Activated T-cell treated with anti-CD3 and anti-CD28 coated beads for 4 hours (primary cell): ENCODE measurements at regions not wholly inside any gene's neighbourhood (a gene's known extent, or its start where the extent isn't known, plus 50 kb on each side); places are given as distances from the start of the nearest gene placed in this dataset.
"Not testable (repeated sequence)": the region's sequence is repeated elsewhere in the genome, so short reads cannot be mapped to it uniquely, and the experiment has no call there.

ENCODE experiments used
- DNase-seq: peaks from one replicate; pipeline ENCODE4 v3.0.0-alpha.2; 2020

DNA sequence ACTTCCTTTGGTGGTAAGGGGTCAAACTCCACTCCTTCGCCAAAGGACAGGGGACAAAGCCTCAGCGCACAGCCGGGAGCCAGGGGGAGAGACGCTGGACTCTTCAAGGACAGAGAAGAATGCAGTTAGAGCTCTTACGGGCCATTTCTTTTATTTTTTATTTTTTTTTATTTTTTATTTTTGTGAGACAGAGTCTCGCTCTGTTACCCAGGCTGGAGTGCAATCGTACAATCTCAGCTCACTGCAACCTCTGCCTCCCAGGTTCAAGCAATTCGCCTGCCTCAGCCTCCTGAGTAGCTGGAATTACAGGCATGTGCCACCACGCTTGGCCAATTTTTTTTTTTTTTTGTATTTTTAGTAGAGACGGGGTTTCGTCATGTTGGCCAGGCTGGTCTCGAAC lies 93.2 kb upstream of the RPH3AL start, which contains the start of gene RFLNB:
Gene RFLNB, minus strand, starts transcription at position 101 of the 400 bp plus-strand sequence.
- not testable (repeated sequence) for DNase-seq

DNA sequence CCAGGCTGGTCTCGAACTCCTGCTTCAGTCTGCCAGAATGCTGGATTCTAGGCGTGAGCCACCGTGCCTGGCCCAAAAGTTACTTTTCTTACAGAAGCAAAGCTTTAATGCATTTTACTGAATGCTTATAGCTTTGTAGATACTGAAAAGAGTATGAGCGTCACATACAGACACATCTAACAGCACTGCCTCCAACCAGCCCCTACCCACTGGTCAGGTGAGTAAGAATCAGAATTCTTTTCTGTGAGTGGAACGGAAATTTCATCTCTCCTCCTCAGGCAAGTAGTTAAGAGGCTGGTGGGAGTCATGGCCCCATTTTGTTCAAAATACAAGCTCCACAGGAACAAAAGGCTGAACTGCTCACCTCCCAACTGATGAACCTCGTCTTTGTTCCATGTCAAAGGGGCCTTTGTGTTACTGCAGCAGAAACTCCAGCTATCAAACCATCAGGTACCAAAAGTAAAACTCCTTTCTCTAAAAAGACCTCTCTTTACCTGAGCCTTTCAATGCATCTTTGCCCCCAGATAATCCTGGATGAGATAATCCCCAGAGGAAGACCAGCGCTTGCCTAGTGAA lies 92.4 kb upstream of the RPH3AL start:
- DNase-seq, result no peak

DNA sequence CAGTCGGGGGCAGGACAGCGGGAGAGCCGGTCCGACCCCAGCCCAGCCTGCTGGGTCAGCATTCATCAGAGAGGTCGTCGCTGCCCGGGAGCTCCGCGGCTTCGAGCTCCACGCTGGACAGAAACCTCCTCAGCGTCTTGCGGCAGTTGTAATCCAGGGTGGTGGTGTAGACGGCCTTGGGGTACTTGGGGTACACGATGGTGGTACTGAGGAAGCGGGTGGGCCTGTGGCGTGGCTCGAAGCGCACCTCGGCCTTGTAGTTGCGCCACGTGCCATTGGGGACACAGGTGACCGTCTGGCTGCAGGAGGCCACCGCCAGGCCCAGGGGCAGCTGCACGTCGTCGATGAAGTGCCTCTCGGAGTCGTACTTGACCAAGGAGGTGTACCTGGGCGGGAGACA lies 90.5 kb upstream of the RPH3AL start:
- DNase-seq, result no peak

DNA sequence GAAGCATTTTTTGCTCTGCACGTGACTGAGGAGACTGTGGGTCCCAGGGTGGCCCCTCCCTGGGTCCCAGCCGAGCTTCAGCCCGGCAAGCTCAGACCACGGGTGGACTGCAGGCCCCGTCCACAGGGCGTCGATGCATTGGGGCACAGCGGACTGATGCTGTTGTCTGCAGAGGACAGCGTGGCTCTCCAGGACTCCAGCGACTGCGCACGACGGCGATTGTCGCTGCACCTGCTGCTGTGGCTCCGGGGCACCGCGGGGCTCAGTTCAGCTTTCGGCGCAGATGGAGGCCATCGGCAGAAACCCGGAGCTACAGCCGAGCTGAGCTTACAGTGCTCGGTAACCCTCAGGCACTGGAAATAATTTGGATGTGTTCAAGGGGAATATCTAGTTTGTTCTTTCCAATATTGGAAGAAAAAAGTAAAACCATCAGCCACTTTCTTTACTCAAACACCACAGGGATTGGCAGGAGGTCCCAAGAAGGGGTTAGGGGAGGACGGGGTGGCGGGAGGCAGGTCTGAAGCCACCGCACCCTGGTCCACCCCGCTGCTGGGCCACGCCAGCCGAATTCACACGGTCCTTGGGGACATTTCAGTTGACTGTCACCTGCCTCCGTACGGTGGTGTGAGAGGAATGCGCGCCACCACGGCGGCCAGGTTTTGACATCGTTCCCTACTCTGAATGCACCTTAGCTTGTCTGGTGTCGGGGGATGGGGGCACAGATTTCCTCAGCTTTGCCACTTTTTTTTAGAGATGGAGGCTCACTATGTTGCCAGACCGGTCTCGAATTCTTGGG lies 88.7 kb upstream of the RPH3AL start:
- no peak for DNase-seq

DNA sequence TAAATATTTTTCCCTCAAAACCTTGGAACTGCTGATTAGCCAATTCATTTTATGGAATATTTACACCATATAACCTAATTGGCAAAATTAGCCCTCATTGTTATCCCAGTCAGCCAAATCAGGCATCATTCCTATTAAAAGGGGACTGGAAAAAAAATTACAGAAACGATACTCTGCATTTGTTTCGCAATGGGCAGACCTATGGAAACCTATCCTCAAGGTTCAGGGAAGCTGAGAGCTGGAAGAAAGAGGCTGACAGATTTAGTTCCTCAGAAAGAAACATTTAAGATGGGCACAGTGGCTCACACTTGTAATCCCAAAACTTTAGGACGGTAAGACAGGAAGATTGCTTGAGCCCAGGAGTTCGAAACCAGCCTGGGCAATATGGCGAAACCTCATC lies 85.6 kb upstream of the RPH3AL start:
- no peak for DNase-seq

DNA sequence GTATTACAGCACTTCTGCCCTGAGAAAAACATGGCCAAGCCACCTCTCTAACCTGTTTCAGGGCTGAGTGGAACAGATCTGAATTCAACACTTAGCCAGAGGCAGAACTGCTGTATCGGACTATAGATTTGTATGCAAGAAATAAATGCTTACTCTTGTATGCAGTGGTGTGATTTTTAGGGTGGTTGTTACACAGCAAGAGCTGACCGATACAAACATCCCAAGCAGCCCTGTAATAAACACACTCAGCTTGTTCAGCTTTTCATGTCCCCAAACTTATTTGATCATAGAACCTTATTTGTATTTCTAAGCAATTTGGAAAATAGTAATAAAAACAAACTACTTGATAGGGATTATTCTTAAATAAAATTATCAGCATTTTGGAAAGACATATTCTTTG lies 84.9 kb upstream of the RPH3AL start:
- DNase-seq, result no peak

DNA sequence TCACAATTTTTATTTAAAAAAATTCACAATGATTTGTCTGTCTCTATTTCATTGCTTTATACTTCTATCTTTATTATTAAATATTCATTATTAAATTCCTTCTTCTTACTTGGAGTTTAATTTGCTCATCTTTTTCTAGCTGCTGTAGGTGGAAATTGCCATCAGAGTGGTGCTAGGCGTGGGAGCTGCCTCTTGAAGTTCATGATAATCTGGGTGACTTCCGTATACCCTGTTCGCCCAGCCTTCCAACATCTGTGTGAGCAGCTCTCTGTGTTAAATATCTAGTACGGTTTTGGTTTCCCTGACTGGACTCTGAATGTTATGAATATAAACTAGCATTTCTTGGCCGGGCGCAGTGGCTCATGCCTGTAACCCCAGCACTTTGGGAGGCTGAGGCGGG lies 84.0 kb upstream of the RPH3AL start:
- DNase-seq, result no peak

DNA sequence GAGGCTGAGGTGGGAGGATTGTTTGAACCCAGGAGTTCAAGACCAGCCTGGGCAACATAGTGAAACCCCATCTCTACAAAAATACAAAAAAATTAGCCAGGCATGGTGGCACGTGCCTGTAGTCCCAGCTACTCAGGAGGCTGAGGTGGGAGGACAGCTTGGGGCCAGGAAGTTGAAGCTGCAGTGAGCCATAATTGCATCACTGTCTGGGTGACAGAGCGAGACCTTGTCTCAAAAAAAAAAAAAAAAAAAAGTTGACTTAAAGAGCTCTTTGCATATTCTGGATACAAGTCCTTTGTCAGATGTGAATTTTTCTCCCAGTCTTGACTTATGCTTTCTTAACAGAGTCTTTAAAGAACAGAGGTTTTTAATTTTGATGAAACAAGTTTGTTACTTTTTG lies 79.9 kb upstream of the RPH3AL start:
- not testable (repeated sequence) for DNase-seq

DNA sequence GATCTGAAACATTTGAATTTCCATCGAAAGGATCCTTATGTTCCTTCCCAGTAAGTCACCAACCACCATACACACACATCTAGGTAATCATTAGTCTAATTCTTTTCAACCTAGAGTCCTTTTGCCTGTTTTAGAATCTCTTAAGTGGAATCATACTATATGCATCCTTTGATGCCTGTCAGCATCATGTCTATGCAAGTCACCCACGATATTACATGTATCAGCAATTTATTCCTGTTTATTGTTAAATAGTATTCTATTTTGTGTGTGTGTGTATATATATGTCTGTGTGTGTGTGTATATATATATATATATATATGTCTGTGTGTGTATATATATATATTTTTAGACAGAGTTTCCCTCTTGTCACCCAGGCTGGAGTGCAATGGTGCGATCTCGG lies 78.9 kb upstream of the RPH3AL start:
- no peak for DNase-seq

DNA sequence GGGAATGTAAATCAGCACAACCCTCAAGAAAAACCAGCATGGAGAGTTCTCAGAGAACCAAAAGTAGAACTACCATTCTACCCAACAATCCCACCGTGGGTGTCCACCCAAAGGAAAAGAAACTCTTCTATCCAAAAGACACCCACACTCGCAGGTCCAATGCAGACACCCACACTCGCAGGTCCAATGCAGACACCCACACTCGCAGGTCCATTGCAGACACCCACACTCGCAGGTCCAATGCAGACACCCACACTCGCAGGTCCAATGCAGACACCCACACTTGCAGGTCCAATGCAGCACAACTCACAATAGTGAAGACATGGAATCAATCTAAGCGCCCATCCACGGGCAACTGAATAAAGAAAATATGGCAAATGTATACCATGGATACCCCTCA lies 77.0 kb upstream of the RPH3AL start:
- no peak for DNase-seq

DNA sequence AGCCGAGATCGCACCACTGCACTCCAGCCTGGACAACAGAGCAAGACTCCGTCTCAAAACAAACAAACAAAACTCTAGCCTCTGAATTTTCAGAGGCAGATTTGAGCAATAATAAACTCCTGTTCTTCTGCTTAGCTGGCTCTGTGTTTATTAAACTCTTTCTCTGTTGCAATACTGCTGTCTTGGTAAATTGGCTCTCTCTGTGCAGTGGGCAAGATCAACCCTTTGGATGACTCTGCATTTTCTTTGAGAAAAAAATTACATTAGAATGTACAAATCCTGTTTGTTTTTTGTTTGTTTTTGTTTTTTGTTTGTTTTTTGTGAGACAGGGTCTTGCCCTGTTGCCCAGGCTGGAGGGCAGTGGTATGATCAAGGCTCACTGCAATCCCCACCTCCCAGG lies 75.8 kb upstream of the RPH3AL start:
- DNase-seq, result no peak

DNA sequence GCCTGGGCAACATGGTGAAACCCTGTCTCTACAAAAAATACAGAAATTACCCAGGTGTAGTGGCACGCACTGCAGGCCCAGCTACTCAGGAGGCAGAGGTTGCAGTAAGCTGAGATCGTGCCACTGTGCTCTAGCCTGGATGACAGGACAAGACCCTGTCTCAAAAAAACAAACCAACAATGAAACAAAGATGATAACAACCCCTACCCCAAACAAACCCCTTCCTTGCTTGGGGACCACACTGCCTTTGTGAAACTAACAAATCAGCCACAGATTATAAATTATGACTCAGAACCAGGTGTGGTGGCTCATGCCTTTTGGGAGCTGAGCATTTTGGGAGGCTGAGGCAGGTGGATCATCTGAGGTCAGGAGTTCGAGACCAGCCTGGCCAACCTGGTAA lies 75.3 kb upstream of the RPH3AL start:
- no peak for DNase-seq

DNA sequence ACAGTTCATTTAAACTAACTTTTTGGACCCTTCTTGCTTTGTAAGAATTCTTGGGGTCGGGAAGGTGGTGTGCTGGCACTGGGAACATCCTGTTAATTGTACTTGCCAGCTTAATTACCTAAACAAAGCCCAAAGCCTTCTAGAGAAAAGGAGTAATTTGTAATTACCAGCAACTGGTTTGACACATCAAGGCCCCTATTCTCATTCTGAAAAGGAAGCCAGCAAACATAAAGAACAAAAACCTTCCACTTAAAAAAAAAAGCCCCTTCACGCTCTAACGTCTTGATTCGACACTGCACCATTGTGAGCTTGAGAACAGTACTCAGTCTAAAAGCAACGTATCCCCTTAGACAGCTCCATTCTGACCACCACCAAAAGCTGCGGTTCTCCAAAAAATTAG lies 74.7 kb upstream of the RPH3AL start:
- DNase-seq, result no peak

DNA sequence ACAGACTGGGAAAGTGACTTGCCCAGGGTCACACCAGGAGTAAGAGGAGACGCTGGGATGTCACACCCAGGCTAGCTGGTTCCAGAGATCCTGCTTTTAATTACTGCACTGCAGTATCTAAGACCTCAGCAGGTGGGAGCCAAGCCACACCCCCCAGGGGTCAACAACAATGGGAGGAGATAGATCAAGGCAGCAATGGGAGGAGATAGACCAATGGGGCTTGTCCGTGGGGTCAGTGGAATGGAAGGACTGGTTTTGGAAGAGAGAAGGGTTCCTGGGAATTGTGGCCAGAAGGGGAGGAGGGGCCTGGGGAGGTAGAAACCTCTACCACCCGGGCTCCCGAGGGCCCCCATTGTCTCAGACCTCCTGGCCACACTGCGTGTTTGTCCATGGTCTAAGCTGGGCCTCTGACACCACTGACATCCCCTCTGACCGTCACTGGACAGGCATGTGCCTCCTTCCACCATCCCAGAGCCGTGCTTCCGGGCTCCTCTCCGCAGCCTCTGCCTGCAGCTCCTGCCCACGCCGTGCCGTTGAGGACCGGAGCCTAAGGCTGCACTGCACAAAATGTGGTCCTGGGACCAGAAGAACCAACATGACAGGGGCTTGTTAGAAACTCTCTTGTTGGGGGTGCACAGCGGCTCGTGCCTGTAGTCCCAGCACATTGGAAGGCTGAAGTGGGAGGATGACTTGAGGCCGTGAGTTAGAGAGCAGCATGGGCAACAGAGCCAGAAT lies 69.8 kb upstream of the RPH3AL start:
- no peak for DNase-seq

DNA sequence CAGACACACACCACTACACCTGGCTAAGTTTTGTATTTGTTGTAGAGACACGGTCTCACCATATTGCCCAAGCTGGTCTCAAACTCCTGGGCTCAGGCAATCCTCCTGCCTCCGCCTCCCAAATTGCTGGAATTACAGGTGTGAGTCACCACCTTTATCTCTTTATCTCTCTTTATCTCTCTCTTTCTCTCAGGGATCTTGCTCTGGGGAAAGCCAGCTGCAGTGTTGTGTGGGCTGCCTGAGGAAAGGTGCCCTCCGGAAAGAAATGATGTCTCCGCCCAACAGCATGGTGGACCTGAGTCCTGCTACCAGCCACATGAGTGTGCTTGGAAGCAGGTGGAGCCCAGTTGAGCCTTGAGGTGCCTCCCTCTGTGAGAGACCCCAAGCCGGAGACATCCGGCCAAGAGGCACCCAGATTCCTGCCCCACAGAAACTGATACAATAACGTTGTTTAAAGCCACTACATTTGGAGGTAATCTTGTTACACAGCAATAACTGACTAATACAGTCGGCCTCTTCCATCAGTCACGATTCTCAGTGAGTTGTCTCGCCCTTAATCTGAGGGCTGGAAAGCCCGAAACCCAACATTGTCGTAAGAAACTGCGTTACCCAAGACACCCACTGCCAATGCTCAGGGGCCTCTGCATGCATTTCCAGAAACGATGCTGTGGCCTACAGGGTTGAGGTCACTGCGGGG lies 68.0 kb upstream of the RPH3AL start:
- no peak for DNase-seq

DNA sequence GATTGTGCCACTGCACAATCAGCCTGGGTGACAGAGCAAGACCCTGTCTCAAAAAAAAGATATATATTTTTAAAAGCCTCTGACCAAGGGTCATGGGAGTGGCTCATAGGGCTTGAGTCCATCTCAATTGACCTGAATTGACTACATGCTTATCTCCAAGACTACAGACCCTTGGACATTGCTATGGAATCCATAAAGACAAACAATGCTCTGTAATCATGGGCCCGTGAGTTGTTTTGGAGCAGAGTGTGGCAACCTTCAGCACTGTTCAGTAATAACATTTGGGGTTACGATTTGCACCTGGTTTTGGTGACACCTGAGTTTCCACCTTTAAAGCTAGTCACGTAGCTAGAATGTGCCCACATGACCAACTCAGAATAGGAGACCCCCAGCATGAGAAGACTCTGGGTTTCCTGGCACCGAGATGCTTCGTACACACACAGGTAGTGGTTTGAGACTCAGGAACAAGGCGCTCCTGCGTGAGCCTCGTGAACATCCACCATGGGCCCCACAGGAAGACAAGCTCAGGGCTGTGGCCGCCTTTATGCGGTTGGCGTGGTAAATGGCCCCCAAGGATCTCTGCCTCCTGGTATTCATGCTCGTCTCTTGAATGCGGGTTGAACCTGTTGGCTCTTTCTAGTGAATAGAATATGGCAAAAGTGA lies 66.6 kb upstream of the RPH3AL start:
- DNase-seq, result no peak

DNA sequence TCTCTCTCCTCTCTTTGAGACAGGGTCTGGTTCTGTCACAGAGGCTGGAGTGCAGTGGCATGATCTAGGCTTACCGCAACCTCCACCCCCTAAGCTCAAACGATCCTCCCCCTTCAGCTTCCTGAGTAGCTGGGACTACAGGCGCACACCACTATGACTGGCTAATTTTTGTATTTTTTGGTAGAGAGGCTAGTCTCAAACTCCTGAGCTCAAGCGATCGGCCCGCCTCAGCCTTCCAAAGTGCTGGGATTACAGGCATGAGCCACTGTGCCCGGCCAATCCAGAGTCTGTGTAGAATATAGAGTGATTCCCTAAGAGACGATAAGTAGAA lies 65.8 kb upstream of the RPH3AL start:
- no peak for DNase-seq

DNA sequence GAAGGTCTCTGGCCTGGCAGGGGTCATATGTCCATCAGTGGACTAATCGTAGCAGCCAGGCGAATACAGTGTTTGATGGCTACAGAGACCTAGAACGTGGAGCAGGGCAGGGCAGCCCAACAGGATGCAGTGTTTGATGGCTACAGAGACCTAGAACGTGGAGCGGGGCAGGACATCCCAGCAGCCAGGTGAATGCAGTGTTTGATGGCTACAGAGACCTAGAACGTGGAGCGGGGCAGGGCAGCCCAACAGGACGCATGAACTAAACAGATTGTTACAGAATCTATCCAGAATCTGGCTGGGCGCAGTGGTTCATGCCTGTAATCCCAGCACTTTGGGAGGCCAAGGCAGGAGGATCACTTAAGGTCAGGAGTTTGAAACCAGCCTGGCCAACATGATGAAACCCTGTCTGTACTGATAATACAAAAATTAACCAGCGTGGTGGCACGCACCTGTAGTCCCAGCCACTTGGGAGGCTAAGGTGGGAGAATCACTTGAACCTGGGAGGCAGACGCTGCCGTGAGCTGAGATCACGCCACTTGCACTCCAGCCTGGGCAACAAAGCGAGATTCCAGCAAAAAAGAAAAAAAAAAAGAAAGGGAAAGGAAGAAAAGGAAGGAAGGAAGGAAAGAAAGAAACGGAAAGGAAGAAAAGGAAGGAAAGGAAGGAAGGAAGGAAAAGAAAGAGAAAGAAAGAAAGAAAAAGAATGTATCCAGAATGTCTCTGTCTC lies 65.2 kb upstream of the RPH3AL start:
- no peak for DNase-seq

DNA sequence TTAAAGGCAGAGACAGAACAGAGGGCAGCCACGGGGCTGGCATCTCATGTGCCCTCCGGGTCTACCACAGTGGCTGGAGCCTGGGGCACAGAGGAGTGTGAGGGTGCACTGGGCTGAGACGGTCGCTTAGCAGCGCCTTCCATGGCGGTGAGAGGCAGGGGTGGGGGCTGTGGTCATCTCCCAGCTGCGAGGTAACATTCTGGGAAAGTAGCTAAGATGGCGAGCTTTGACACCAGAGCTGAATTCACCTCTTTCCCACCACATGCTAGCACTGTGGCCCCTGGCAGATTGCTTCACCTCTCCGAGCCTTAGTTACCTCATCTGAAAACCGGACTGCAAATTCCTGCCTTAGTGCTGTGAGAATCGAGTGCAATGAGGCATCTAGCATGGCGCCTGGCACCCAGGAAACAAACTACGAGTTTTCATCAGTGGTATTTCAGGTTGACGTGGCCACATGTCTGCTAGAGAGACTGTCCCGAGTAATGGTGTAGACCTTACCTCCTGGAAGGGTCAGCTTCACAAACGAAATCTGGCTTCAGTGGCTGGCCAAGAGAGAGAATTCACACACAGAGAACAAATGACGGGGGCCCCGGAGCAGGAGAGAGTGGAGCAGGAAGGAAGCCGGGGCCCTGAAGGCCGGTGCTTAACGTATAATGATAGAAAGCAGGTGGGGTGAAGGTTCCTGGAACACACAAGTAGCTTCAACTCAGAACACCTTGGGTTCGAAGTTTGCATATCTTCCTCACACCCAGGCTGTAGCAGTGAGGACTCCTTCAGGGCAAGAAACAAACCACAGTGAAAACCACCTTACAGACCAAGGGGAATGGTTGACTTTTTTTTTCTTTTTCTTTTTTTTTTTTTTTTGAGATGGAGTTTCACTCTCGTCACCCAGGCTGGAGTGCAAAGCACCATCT lies 63.9 kb upstream of the RPH3AL start:
- DNase-seq, result no peak

DNA sequence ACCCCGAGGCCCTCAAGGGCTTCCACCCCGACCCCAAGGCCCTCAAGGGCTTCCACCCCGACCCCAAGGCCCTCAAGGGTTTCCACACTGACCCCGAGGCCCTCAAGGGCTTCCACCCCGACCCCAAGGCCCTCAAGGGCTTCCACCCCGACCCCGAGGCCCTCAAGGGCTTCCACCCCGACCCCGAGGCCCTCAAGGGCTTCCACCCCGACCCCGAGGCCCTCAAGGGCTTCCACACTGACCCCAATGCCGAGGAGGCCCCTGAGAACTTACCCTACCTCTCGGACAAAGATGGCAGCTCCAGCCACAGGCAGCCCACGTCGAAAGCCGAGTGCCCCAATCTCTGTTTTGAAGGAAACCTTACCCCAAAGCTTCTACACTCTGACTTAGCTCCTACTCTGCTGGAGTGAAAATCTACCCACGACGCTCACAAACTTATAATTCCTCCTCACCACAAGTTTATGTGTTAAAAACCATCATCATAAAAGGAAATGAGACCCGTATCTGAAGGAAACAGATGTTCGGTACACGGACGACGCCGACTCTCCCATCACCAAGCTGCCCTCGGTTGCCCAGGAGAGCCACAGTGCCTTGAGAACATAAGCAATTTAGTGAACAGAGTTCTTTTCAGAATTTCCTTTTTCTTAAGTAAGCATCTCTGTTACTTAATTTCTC lies 61.2 kb upstream of the RPH3AL start:
- no peak for DNase-seq

DNA sequence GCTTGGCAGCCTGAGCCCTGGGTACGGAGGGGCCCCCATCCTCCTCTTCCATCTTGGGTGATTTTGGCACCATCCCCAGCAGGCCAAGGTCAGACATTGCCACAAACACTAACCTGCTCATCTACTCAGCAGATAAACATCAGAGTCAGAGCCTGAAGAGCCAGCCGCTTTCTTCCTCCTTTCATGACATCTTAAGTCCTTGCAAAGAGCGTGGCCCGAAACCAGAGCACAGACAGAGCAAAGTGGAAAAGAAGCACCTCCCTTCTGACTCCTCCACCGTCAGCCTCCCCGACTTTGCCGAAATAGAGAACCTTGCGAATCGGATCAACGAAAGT lies 60.4 kb upstream of the RPH3AL start:
- no peak for DNase-seq
